Coronary artery (tissue), 2 donors: ENCODE measurements at regions not wholly inside any gene's neighbourhood (a gene's known extent, or its start where the extent isn't known, plus 50 kb on each side); places are given as distances from the start of the nearest gene placed in this dataset.

ENCODE experiments used
- DNase-seq: peaks from one replicate; pipeline ENCODE4 v3.0.0-alpha.2; 2017; ENCODE audit warnings: low spot score
- H3K27ac ChIP-seq, 2 donors: fragments of 200-600 bp; sonication (generic); one replicate each; pipeline ENCODE4 v1.5.1; 2016 to 2019
- H3K4me3 ChIP-seq: fragments of 200-600 bp; sonication (generic); 2 replicates; pipeline ENCODE4 v1.5.1; 2016; ENCODE audit warnings: mild to moderate bottlenecking, moderate library complexity
- TF ChIP-seq, protein P1 (sequence below): fragments of 200-600 bp; sonication (generic); IDR thresholded peaks from one replicate; pipeline ENCODE4 v1.5.1; 2019; ENCODE audit warnings: antibody characterized with exemption

DNA sequence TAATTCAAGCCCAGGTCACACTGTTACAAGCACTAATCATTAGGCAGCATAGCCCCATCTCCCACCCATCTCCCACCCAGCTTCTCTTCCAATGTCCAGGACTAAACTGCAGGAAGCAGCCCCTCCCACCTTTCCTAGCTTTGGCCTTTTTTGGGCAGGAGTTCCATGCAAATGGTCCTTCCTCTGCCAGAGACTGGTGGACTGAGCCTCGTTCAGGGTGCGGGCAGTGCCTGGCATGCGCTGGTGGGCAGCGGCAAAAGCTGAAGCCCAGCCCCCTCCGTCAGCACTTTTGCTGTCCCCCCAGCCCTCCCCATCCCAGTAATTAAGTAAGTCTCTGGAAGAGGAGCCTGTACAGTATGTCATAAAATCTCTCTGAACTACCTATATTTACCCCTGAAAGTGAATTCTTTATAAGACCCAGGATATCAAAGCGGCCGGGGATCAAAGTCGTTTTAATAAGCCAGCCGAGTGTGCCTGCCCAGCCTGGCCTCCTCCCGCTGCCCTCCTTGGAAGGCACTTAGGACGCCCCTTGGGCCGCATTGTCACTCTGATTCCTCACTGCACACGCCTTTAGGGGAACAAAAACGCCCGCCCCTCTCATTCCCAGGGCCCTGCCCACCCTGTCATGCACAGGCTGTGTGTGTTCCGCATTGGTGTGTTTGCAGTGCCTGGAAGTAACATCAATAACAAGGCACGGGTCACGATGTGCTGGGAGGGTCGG lies 109.9 kb downstream of the IRX5 start:
- DNase-seq: peak; percentile 65
- TF ChIP-seq, protein P1, sequence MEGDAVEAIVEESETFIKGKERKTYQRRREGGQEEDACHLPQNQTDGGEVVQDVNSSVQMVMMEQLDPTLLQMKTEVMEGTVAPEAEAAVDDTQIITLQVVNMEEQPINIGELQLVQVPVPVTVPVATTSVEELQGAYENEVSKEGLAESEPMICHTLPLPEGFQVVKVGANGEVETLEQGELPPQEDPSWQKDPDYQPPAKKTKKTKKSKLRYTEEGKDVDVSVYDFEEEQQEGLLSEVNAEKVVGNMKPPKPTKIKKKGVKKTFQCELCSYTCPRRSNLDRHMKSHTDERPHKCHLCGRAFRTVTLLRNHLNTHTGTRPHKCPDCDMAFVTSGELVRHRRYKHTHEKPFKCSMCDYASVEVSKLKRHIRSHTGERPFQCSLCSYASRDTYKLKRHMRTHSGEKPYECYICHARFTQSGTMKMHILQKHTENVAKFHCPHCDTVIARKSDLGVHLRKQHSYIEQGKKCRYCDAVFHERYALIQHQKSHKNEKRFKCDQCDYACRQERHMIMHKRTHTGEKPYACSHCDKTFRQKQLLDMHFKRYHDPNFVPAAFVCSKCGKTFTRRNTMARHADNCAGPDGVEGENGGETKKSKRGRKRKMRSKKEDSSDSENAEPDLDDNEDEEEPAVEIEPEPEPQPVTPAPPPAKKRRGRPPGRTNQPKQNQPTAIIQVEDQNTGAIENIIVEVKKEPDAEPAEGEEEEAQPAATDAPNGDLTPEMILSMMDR: no peak
- Histone ChIP-seq H3K4me3 (no peak overlapping the region), H3K27ac (no peak overlapping the region)

DNA sequence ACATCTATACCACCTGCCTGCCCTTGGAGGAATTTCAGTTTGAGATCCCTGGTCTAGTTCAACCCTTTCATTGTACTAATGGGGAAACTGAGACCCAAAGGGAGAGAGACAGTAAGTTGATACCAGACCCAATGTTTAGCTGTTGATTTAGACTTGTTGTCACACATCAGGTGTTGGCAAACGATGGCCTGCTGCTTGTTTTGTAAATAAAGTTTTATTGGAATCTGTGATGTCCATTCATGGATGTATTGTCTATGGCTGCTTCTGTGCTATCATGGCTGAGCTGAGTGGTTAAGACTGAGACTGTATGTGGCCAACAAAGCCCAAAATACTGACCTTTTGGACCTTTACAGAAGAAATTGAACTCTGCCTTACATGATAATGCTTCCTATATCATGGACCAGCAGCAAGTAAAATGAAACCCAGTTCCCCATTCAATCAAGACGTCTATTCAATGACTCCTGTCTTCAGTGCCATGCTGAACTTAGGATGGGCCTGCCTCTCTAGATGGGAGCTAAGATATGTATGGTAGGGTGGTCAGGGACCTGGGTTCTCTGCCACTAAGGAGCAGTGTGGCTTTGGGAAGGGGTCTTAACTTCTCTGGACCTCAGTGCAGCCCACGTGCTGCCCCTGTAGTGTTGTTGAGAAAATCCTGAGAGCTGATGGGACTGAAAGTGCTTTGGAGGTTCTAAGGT lies 111.0 kb downstream of the IRX5 start:
- Histone ChIP-seq H3K27ac (no peak overlapping the region), H3K4me3 (no peak overlapping the region)
- peak; percentile 29 for DNase-seq
- TF ChIP-seq, protein P1: no peak

DNA sequence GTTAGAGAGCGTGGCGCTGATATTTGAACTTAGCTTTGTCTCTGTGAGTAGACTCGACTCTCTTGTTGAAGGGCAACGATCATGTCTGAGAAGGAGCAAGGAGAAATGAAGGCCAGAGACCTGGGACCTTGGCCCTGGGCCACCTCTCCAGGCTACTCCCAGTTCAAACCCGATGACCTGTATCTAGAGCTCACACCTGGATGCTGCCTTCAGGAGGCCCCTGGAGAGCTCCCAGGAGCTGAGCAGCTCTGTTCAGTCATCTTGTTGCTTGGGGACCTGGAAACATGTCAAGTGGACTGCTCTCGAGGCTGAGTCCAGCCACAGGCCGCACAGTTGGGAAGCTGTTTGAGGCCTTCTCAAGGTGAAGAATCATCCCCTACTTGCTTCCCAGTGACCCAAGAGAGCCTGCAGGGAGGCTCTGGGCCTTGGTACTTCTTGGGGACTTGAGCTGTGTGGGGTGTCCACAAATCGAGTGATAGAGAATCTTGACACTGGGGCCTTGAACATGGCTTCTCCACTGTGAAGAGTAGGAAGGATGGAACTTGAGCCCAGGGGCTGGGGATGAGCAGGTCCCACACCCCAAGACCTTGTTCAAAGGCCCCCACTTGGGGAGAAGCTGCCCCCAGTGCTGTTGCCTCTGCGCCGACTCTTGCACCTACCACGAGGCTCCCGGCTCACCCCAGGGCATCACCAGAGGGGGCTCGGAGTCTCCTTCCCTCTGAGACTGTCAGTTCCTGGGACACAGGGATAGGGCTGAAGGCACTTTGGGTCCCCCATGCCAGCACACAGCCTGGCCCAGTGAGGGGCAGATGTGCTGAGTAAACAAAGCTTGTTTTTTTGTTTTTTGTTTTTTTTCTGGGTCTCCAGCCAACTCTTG lies 112.1 kb downstream of the IRX5 start:
- DNase-seq: peak; percentile 45
- no peak overlapping the region for H3K27ac ChIP-seq
- no peak overlapping the region for H3K4me3 ChIP-seq
- TF ChIP-seq, protein P1: no peak

DNA sequence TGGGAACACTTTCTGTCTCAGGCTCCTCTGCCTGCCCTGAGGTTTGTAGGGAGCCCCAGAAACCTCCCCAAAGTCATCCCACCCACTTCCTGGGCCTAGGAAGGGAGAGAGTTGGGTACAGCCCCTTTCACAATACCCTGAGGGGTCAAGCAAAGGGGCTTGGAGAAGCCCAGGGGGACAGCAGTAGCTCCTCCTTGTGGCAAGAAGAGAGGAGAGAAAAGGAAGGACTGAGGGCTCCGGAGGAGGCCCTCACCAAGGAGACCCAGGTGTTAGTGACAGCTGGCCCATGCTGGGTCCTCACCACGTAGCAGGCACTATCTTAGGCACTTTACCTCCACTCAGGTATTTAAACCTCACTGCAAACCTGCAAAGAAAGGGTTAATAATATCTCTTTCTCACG lies 112.8 kb downstream of the IRX5 start:
- TF ChIP-seq, protein P1: no peak
- peak; percentile 47 for DNase-seq
- H3K4me3 ChIP-seq: no peak overlapping the region
- no peak overlapping the region for H3K27ac ChIP-seq

DNA sequence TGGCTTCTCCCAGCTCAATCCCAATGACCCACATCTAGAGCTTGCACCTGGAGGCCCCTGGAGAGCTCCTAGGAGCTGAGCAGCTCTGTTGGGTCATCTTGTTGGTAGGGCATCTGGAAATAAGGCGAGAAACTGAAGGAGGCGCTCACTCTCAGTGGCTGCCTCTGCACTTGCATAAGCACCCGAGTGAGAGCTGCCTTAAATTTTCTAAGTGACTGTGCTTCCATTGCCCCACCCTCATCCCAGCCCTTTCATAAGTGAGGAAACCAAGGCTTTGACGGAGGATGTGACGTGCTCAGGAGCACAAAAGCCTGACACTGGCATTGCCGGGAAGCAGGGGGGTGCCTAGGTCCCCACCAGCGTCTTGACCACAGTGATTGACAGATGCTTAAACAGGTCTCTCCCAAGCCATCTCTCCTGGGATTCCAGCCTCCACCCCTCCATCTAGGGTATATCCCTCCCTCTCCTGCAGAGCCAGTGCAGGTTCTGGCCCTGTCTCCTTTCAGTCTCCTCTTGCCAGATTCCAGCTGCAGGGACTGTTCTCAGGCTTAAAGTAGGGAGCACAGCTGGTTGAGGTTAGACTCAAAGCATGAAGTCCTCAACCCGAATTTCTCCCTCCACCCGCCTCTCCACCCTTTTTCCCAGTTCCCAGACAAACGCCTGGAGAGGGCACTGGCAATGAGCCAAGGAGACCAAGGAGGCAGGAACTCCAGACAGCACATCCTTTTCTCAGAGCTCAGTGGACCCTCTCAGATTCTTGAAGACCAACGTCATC lies 113.7 kb downstream of the IRX5 start:
- no peak overlapping the region for H3K4me3 ChIP-seq
- H3K27ac ChIP-seq: no peak overlapping the region
- TF ChIP-seq, protein P1: no peak
- peak; percentile 62 for DNase-seq

DNA sequence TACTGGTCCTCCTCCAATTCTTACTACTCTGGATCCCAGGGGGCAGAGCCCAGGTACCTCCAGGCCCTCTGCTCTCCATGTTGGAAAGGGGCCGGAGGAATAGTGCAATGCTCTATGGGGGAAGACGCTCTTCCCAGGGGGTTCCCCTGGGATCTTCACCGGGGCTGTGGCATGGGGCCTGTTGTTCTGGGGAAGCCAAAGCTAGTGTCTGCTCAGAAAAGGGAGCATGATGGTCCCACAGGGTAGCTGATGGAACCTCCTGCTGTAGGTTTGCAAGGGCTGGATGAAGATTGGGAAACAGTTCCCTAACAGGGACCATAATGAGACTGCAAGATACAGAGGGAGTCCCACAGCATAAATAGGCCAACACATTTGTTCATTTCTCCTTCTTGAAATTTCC lies 114.7 kb downstream of the IRX5 start:
- DNase-seq: no peak
- TF ChIP-seq, protein P1: no peak
- Histone ChIP-seq H3K4me3 (no peak overlapping the region), H3K27ac (no peak overlapping the region)
